ENCODE measurements at regions not wholly inside any gene's neighbourhood (a gene's known extent, or its start where the extent isn't known, plus 50 kb on each side); places are given as distances from the start of the nearest gene placed in this dataset.

DNA sequence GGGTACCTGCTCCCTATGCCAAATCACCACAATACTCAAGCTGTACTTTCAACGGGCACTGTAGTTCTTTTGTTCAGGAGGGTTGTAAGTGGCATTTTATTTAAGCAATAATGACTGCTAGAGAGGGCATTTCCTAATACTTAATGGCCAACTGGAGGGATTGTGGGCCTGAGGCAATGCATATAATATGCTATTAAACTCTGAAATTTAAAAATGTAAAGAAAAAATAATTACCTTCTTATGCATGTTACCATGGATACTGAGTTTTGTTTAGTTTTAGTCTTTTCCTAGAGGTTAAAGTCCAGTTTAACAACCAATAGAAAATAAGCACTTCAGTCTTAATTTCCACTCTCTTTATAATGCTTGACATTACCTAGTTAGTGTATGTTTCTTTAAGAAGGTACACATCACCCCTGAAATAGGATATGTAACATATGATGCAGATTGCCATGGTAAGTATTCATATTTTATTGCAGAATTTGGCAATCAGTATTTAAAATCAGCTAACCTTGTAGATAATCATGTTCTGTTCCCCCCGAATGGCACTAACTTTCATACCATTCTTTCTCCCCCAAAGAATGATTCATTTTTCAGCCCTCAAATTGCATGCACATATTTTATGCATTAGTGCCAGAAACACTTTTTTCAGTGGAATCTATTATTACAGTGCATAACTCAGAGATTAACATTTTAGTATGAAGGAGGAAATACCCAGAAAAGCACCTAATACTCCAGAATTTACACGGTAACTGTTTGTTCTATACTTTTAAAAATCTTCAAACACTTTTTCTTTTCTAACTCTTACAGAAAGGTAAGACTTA lies 90.3 kb upstream of the ZNF438 start:
- in situ Hi-C loops (cut with MboI; ENCODE audit: low pct_unique_long_range_greater_than_20kb, low sequenced_read_pairs, unreplicated experiment), result no loop called here
- TF ChIP-seq, protein P1, sequence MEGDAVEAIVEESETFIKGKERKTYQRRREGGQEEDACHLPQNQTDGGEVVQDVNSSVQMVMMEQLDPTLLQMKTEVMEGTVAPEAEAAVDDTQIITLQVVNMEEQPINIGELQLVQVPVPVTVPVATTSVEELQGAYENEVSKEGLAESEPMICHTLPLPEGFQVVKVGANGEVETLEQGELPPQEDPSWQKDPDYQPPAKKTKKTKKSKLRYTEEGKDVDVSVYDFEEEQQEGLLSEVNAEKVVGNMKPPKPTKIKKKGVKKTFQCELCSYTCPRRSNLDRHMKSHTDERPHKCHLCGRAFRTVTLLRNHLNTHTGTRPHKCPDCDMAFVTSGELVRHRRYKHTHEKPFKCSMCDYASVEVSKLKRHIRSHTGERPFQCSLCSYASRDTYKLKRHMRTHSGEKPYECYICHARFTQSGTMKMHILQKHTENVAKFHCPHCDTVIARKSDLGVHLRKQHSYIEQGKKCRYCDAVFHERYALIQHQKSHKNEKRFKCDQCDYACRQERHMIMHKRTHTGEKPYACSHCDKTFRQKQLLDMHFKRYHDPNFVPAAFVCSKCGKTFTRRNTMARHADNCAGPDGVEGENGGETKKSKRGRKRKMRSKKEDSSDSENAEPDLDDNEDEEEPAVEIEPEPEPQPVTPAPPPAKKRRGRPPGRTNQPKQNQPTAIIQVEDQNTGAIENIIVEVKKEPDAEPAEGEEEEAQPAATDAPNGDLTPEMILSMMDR (IDR thresholded peaks at IDR 0.05; ENCODE audit: extremely low read depth, insufficient read depth, missing control alignments), result no peak
- DNase-seq (ENCODE audit: low spot score), result no peak

DNA sequence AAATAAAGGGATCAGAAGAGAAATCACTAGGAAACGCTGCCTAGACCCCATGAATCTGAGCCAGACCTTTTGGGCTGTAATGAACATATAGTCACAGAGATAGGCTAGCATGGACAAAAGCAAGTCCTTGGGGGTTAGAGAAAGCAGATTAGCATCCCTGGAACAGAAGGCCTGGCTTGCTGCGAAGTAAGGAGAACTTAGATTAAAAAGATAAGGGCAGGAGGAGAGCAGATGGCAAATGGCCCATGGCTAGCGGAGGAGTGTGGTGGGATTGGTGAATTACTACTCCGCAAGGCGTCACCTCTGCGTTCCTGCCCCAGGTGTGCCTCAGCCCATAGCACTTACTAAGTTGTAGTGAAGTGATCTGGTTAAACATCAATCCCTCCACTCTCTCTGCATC lies 92.3 kb upstream of the ZNF438 start:
- TF ChIP-seq, protein P1 (IDR thresholded peaks at IDR 0.05; ENCODE audit: extremely low read depth, insufficient read depth, missing control alignments), result no peak
- in situ Hi-C loops (cut with MboI; ENCODE audit: low pct_unique_long_range_greater_than_20kb, low sequenced_read_pairs, unreplicated experiment), result no loop called here
- DNase-seq (ENCODE audit: low spot score), result no peak

DNA sequence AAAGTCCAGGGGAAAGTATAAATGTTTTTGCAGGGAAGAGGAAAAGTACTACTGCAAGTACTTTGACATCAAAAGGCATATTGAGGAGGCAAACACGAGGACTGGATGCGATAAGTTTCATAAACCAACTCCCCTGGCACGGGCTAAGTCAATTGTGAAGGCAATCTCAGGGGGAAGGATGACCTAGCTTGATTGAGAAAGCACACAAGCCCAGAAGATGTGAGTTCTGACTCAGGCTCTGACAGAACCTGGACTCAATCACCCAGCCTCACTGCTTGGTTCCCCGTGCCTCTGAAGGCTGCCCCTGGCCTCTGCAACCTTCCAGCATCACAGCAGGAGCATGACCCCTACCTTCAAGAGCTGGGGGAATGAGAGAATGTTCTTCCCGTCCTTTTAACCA lies 93.2 kb upstream of the ZNF438 start:
- in situ Hi-C loops (cut with MboI; ENCODE audit: low pct_unique_long_range_greater_than_20kb, low sequenced_read_pairs, unreplicated experiment), result no loop called here

DNA sequence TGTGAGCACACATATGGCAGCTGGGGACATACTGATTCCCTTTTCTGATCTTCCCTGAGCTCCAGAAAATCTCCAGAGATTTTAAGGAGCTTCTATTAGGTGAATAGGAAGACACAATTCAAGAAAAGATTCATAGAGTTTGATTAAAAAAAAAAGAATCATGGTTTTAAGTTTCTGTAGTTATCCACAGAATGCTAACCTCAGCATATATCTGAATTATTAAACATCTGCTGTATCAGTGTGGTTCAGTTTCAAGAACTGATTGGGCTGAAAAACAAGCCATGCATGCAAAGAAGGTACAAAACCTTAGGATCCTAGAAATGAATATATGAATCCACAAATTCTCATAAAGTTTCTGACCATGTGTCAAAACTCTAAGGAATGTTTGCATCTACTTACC lies 94.1 kb upstream of the ZNF438 start:
- DNase-seq (ENCODE audit: low spot score), result no peak
- TF ChIP-seq, protein P1 (IDR thresholded peaks at IDR 0.05; ENCODE audit: extremely low read depth, insufficient read depth, missing control alignments), result no peak
- in situ Hi-C loops (cut with MboI; ENCODE audit: low pct_unique_long_range_greater_than_20kb, low sequenced_read_pairs, unreplicated experiment), result no loop called here

More for the DNA sequence above, 93.2 kb upstream of the ZNF438 start:
- TF ChIP-seq, protein P1 (IDR thresholded peaks at IDR 0.05; ENCODE audit: extremely low read depth, insufficient read depth, missing control alignments), result no peak
- no peak for DNase-seq (ENCODE audit: low spot score)

DNA sequence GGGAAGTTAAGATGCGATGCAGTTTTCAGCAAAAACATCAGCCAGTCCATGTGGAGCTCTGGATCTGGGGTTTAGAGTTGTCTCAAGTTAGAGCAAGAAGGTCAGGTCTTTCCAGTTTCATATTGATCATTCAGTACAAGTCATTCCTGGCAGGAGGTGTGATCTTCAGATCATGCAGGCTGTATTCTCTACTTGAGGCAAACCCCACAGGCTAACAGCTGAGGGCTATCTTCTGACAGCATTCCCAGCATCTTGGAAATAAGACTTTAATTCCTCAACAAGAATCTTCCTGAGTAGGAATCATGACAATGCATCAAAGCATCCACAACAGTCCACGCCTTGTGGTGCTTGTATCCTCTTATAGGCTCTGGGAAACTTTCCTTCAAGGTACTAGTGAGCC lies 94.9 kb upstream of the ZNF438 start:
- no peak for DNase-seq (ENCODE audit: low spot score)
- TF ChIP-seq, protein P1 (IDR thresholded peaks at IDR 0.05; ENCODE audit: extremely low read depth, insufficient read depth, missing control alignments), result no peak
- in situ Hi-C loops (cut with MboI; ENCODE audit: low pct_unique_long_range_greater_than_20kb, low sequenced_read_pairs, unreplicated experiment), result no loop called here

DNA sequence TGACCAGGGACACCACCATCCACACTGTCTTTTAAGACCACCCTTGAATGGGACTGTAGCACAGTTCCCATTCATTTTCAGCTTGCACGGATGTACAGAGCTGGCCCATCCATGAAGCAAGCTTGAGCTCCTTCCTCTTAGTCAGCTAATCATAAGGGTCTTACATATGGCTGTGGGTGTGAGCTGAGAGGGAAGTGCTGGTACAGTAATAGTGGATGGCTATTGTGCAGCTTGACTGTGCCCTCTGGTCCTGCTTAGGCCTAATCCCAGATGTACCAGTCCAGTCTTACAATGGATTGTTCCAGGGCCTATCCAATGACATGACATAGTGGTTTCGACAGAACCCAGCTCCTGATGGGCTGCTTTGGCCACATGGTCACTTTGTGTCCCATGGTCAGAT lies 96.9 kb upstream of the ZNF438 start:
- no peak for DNase-seq (ENCODE audit: low spot score)
- TF ChIP-seq, protein P1 (IDR thresholded peaks at IDR 0.05; ENCODE audit: extremely low read depth, insufficient read depth, missing control alignments), result no peak
- in situ Hi-C loops (cut with MboI; ENCODE audit: low pct_unique_long_range_greater_than_20kb, low sequenced_read_pairs, unreplicated experiment), result no loop called here

Data from GM13977 (cell line).